ENCODE measurements at regions not wholly inside any gene's neighbourhood (a gene's known extent, or its start where the extent isn't known, plus 50 kb on each side); places are given as distances from the start of the nearest gene placed in this dataset.

DNA sequence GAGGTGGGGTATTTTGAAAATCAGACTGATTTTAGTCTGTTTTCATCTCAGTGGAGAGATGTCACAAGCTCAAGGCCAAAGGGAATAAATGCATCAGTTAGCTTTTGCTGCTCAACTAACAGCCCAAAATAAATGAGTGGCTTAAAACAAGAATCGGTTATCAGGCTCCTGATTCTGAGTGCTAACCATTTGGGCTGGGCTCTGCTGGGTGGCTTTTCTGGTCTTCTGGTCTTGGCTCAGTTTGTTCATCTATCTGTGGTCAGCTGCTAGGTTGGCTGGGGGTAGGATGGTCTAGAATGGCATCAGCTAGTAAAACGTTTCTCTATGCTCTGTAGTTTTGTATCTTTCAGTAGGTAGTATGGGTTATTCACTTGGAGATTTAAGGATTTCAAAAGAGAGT lies 357.5 kb upstream of the JAG1 start:
- TF ChIP-seq SIN3A (IDR thresholded peaks at IDR 0.05; ENCODE audit: borderline replicate concordance, insufficient read depth, low read length) (no peak), TAF1 (IDR thresholded peaks at IDR 0.05; ENCODE audit: borderline replicate concordance, insufficient read depth, low read length) (no peak), POLR2AphosphoS5 (IDR thresholded peaks at IDR 0.05; ENCODE audit: low read depth, low read length) (no peak)
